ENCODE measurements at regions not wholly inside any gene's neighbourhood (a gene's known extent, or its start where the extent isn't known, plus 50 kb on each side); places are given as distances from the start of the nearest gene placed in this dataset.
A peak's percentile ranks its signal among the peaks of the same experiment; 100 is the strongest.

DNA sequence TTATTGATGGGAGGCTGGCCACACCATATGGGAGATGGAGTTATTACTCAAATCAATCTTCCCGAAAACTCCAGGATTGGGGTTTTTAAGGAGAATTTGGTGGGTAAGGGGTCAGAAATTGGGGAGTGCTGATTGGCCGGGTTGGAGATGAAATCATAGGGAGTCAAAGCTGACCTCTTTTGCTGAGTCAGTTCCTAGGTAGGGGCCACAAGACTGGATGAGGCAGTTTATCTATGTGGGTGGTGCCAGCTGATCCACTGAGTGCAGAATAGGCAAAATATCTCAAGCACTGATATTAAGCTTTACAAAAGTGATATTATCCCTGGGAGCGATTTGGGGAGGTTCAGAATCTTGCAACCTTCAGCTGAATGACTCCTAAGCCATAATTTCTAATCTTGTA lies 75.7 kb upstream of the CLINT1 start:
- Mint-ChIP-seq H3K4me3 (no peak overlapping the region), H3K9me3 (ENCODE audit: insufficient read depth) (no peaks in the 10 kb centered on the region), H3K27ac (no peak overlapping the region), H3K27me3 (ENCODE audit: low read depth) (no peaks in the 10 kb centered on the region), H3K4me1 (ENCODE audit: low read depth) (no peaks in the 10 kb centered on the region), H3K36me3 (ENCODE audit: low read depth) (no peaks in the 10 kb centered on the region)
- ATAC-seq (no peak), DNase-seq (no peak)
- CTCF ChIA-PET = interaction anchor here (1.4 to 1.8 kb wide), 2 partner anchors 11 to 14 kb away, joined by 3 to 4 read pairs; no protein-coding TSS in a partner anchor
- POLR2A ChIA-PET = no interaction called here

GRCh38 chr5:157933005-157933404 lies 74.1 kb upstream of the CLINT1 start:
- no peaks in the 10 kb centered on the region for H3K4me1 Mint-ChIP-seq (ENCODE audit: low read depth)
- H3K9me3 Mint-ChIP-seq (ENCODE audit: insufficient read depth) = no peaks in the 10 kb centered on the region
- DNase-seq (no peak), ATAC-seq (no peak)
- no peak overlapping the region for H3K4me3 Mint-ChIP-seq
- ChIA-PET CTCF (interaction anchor here (0.6 to 1.2 kb wide), 2 partner anchors 62 to 65 kb away, joined by 3 read pairs; no protein-coding TSS in a partner anchor), POLR2A (no interaction called here)
- H3K36me3 Mint-ChIP-seq (ENCODE audit: low read depth) = no peaks in the 10 kb centered on the region
- H3K27ac Mint-ChIP-seq = no peak overlapping the region
- H3K27me3 Mint-ChIP-seq (ENCODE audit: low read depth) = no peaks in the 10 kb centered on the region

GRCh38 chr5:157930710-157931109 lies 71.8 kb upstream of the CLINT1 start:
- no peaks in the 10 kb centered on the region for H3K36me3 Mint-ChIP-seq (ENCODE audit: low read depth)
- H3K27ac Mint-ChIP-seq = no peak overlapping the region
- H3K9me3 Mint-ChIP-seq (ENCODE audit: insufficient read depth) = no peaks in the 10 kb centered on the region
- no peaks in the 10 kb centered on the region for H3K27me3 Mint-ChIP-seq (ENCODE audit: low read depth)
- no peak overlapping the region for H3K4me3 Mint-ChIP-seq
- ChIA-PET CTCF (interaction anchor here (1.2 kb wide), 1 partner anchor 18 kb away, joined by 4 read pairs; no protein-coding TSS in a partner anchor), POLR2A (interaction anchor here (0.5 to 0.6 kb wide), 2 partner anchors 24 to 105 kb away, joined by 3 to 4 read pairs; no protein-coding TSS in a partner anchor)
- H3K4me1 Mint-ChIP-seq (ENCODE audit: low read depth) = no peaks in the 10 kb centered on the region
- ATAC-seq (no peak), DNase-seq (no peak)

DNA sequence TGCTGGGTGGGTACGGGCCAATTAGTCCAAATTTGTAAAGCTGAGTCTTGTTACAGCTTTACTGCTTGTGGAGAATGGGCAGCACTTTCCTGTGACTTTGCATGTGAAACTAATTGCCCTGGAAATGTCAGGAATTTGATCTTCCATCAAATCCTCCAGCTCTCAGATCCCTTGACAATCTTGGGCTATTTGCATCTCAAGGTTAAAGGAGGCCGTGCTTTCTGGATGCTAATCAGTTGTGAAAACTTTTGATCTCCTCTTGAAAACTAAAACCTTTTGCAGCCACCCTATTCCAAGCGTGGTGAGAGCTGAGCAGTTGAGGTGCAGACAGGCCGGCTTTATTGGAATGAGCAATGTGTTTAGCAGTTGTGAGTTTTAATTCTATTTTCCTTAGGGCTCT lies 68.0 kb upstream of the CLINT1 start:
- POLR2A ChIA-PET = no interaction called here
- H3K4me1 Mint-ChIP-seq (ENCODE audit: low read depth) = peaks cover 4% of the 10 kb centered on the region
- H3K27ac Mint-ChIP-seq = no peak overlapping the region
- no peaks in the 10 kb centered on the region for H3K27me3 Mint-ChIP-seq (ENCODE audit: low read depth)
- H3K4me3 Mint-ChIP-seq = no peak overlapping the region
- DNase-seq (no peak), ATAC-seq (no peak)
- H3K36me3 Mint-ChIP-seq (ENCODE audit: low read depth) = no peaks in the 10 kb centered on the region
- CTCF ChIA-PET = no interaction called here
- H3K9me3 Mint-ChIP-seq (ENCODE audit: insufficient read depth) = no peaks in the 10 kb centered on the region

DNA sequence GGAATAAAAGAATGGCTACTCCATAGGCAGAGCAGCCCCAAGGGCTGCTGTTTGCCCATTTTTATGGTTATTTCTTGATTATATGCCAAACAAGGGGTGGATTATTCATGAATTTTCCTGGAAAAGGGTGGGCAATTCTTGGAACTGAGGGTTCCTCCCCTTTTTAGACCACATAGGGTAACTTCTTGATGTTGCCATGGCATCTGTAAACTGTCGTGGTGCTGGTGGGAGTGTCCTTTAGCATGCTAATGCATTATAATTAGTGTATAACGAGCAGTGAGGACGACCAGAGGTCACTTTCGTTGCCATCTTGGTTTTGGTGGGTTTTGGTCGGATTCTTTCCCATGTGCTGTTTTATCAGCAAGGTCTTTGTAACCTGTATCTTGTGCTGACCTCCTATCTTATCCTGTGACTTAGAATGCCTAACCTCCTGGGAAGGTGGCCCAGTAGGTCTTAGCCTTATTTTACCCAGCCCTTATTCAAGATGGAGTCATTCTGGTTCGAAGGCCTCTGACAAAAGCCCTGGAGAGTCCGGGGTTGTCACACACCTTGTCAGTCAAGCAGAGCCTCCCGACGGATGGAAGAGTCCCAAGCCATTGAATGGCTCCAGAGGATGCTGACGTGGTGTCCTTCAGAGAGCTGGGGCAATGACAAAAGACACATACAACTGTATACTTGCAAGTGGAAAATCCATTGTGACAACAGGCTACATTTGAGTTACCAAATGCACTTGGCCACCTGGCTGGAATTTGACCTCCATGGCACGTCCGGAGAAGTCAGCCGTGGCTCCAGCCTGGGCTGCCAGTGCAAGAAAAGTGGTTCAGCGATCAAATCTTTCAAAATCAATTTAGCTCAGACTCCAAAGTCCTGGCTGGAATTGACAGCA lies 67.1 kb upstream of the CLINT1 start:
- DNase-seq (no peak), ATAC-seq (no peak)
- POLR2A ChIA-PET = no interaction called here
- Mint-ChIP-seq H3K27ac (no peak overlapping the region), H3K4me1 (ENCODE audit: low read depth) (peaks cover 4% of the 10 kb centered on the region), H3K4me3 (no peak overlapping the region), H3K9me3 (ENCODE audit: insufficient read depth) (no peaks in the 10 kb centered on the region), H3K36me3 (ENCODE audit: low read depth) (no peaks in the 10 kb centered on the region), H3K27me3 (ENCODE audit: low read depth) (no peaks in the 10 kb centered on the region)
- CTCF ChIA-PET = no interaction called here

DNA sequence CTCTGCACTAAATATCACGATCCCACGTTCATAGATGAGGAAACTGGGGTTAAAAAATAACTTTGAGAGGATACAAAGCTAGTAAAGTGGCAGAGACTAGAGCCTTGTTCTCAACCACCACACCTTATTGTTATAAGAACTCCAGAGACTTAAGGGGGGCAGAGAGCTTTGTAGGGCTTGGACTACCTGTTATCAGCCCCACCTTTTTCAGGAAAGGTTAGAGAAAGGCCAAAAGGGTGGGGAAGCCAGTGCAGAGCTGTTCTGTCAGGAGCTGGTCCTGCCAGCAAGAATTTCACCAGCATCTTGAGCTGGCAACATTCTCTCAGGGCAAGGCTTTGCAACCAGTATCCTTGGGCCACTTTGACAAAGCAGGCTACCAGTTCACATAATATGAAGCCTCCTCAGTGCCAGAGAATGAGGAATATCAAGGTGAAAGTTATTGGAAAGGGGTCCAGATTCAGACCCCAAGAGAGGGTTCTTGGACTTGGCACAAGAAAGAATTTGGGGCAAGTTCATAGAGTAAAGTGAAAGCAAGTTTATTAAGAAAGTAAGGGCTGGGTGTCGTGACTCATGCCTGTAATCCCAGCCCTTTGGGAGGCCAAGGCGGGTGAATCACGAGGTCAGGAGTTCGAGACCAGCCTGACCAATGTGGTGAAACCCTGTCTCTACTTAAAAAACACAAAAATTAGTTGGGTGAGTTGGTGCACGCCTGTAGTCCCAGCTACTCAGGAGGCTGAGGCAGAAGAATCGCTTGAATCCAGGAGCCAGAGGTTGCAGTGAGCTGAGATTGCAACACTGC lies 66.2 kb upstream of the CLINT1 start:
- H3K27ac Mint-ChIP-seq = no peak overlapping the region
- POLR2A ChIA-PET = no interaction called here
- H3K4me3 Mint-ChIP-seq = no peak overlapping the region
- CTCF ChIA-PET = interaction anchor here (3.3 kb wide), 1 partner anchor 24 kb away, joined by 19 read pairs; no protein-coding TSS in a partner anchor
- no peaks in the 10 kb centered on the region for H3K36me3 Mint-ChIP-seq (ENCODE audit: low read depth)
- no peaks in the 10 kb centered on the region for H3K27me3 Mint-ChIP-seq (ENCODE audit: low read depth)
- DNase-seq = no peak
- no peaks in the 10 kb centered on the region for H3K9me3 Mint-ChIP-seq (ENCODE audit: insufficient read depth)
- H3K4me1 Mint-ChIP-seq (ENCODE audit: low read depth) = peaks cover 7% of the 10 kb centered on the region
- ATAC-seq = no peak

DNA sequence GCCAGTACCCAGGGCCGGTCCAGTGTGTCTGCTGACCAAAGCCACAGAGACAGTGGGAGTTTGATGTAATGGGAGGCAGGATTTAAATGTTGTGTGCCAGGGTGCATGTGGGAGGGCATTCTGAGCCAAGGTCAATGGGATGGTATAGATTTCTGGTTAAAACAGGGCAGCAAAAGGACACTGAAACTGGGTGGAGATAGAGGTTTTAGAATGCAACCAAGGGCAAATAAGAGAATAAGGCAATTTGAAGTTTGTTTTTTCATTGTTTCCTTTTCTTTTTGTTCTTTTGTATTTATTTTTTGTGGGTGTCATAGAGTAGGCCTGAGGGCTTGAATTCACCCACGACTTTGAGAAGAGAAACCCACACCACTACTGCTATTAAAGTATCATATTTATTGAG lies 65.5 kb upstream of the CLINT1 start:
- Mint-ChIP-seq H3K4me3 (no peak overlapping the region), H3K4me1 (ENCODE audit: low read depth) (peaks cover 13% of the 10 kb centered on the region), H3K9me3 (ENCODE audit: insufficient read depth) (no peaks in the 10 kb centered on the region), H3K27ac (no peak overlapping the region), H3K36me3 (ENCODE audit: low read depth) (no peaks in the 10 kb centered on the region), H3K27me3 (ENCODE audit: low read depth) (no peaks in the 10 kb centered on the region)
- ChIA-PET POLR2A (no interaction called here), CTCF (interaction anchor here (3.3 kb wide), 1 partner anchor 25 kb away, joined by 19 read pairs; no protein-coding TSS in a partner anchor)
- no peak for ATAC-seq
- DNase-seq = no peak

- ATAC-seq = no peak
- POLR2A ChIA-PET = no interaction called here
- H3K4me3 Mint-ChIP-seq = no peak overlapping the region
- H3K27me3 Mint-ChIP-seq (ENCODE audit: low read depth) = no peaks in the 10 kb centered on the region
- no peak for DNase-seq
- H3K27ac Mint-ChIP-seq = no peak overlapping the region
- no peaks in the 10 kb centered on the region for H3K9me3 Mint-ChIP-seq (ENCODE audit: insufficient read depth)
- no peaks in the 10 kb centered on the region for H3K36me3 Mint-ChIP-seq (ENCODE audit: low read depth)
- peaks cover 20% of the 10 kb centered on the region for H3K4me1 Mint-ChIP-seq (ENCODE audit: low read depth)
- CTCF ChIA-PET = interaction anchor here (0.8 to 3.3 kb wide), 6 partner anchors 11 to 107 kb away, joined by 3 to 19 read pairs (median 4); no protein-coding TSS in a partner anchor
Measured at GRCh38 chr5:157923765-157924164, 64.8 kb upstream of the CLINT1 start.

GRCh38 chr5:157922026-157922425 lies 63.1 kb upstream of the CLINT1 start:
- CTCF ChIA-PET = interaction anchor here (2.2 kb wide), 1 partner anchor 105 kb away, joined by 6 read pairs; no protein-coding TSS in a partner anchor

GRCh38 chr5:157920828-157921170 lies 61.9 kb upstream of the CLINT1 start:
- no peak overlapping the region for H3K4me3 Mint-ChIP-seq
- ATAC-seq = no peak
- no peak for DNase-seq
- CTCF ChIA-PET = interaction anchor here (1.1 to 2.8 kb wide), 5 partner anchors 28 to 142 kb away, joined by 3 to 20 read pairs (median 3); no protein-coding TSS in a partner anchor
- POLR2A ChIA-PET = no interaction called here
- peaks cover 34% of the 10 kb centered on the region for H3K4me1 Mint-ChIP-seq (ENCODE audit: low read depth)
- H3K36me3 Mint-ChIP-seq (ENCODE audit: low read depth) = no peaks in the 10 kb centered on the region
- no peaks in the 10 kb centered on the region for H3K9me3 Mint-ChIP-seq (ENCODE audit: insufficient read depth)
- no peaks in the 10 kb centered on the region for H3K27me3 Mint-ChIP-seq (ENCODE audit: low read depth)
- H3K27ac Mint-ChIP-seq = no peak overlapping the region

More at GRCh38 chr5:157922026-157922425, 63.1 kb upstream of the CLINT1 start:
- Mint-ChIP-seq H3K36me3 (ENCODE audit: low read depth) (no peaks in the 10 kb centered on the region), H3K4me3 (no peak overlapping the region), H3K27me3 (ENCODE audit: low read depth) (no peaks in the 10 kb centered on the region), H3K27ac (no peak overlapping the region), H3K9me3 (ENCODE audit: insufficient read depth) (no peaks in the 10 kb centered on the region), H3K4me1 (ENCODE audit: low read depth) (peaks cover 34% of the 10 kb centered on the region)
- ATAC-seq (no peak), DNase-seq (no peak)
- POLR2A ChIA-PET = no interaction called here

- Mint-ChIP-seq H3K4me3 (peak overlapping the region; percentile 20), H3K9me3 (ENCODE audit: insufficient read depth) (no peaks in the 10 kb centered on the region), H3K27me3 (ENCODE audit: low read depth) (no peaks in the 10 kb centered on the region), H3K27ac (peak overlapping the region; percentile 81), H3K4me1 (ENCODE audit: low read depth) (peaks cover 29% of the 10 kb centered on the region), H3K36me3 (ENCODE audit: low read depth) (no peaks in the 10 kb centered on the region)
- peak; percentile 64 for ATAC-seq
- ChIA-PET POLR2A (interaction anchor here (0.6 to 1.0 kb wide), 2 partner anchors 54 to 60 kb away, joined by 4 read pairs; partner anchors contain the start of gene CLINT1), CTCF (interaction anchor here (0.9 to 2.8 kb wide), 15 partner anchors 11 to 111 kb away, joined by 3 to 20 read pairs (median 4); no protein-coding TSS in a partner anchor)
- DNase-seq = peak; percentile 44
Measured at GRCh38 chr5:157918811-157919742, 60.1 kb upstream of the CLINT1 start.
